ENCODE measurements at regions not wholly inside any gene's neighbourhood (a gene's known extent, or its start where the extent isn't known, plus 50 kb on each side); places are given as distances from the start of the nearest gene placed in this dataset.

GRCh38 chrX:126395909-126396308 lies 156.7 kb downstream of the DCAF12L1 start:
- CTCF ChIA-PET: no interaction called here
- BruUV-seq (replicated peaks): no TSS peak

GRCh38 chrX:126394681-126395080 lies 157.9 kb downstream of the DCAF12L1 start:
- ChIA-PET POLR2A (ENCODE audit: low non-redundant PET) (no interaction called here), CTCF (no interaction called here)
- Histone ChIP-seq H3K4me1 (ENCODE audit: insufficient read depth, low read length, poor library complexity, severe bottlenecking) (no peaks in the 10 kb centered on the region), H3K27ac (ENCODE audit: low read depth, low read length, poor library complexity, severe bottlenecking) (no peak overlapping the region), H3K9me3 (ENCODE audit: low read depth, low read length, poor library complexity, severe bottlenecking) (no peaks in the 10 kb centered on the region), H3K27me3 (replicated peaks; ENCODE audit: insufficient read depth, low read depth, low read length, poor library complexity) (no peaks in the 10 kb centered on the region), H3K4me3 (ENCODE audit: low read depth, low read length, poor library complexity, severe bottlenecking) (no peak overlapping the region), H3K36me3 (ENCODE audit: insufficient read depth, low read length, poor library complexity, severe bottlenecking) (no peaks in the 10 kb centered on the region)
- TF ChIP-seq CTCF (conservative IDR thresholded peaks at IDR 0.05; ENCODE audit: low read depth, low read length): no peak
- intact Hi-C loops (cut with micrococcal nuclease; ENCODE audit: unreplicated experiment): no loop called here
- no TSS peak for BruUV-seq (replicated peaks)
- DNase-seq (ENCODE audit: low spot score): no peak

More at GRCh38 chrX:126395909-126396308, 156.7 kb downstream of the DCAF12L1 start:
- no peak for DNase-seq (ENCODE audit: low spot score)
- H3K4me3 ChIP-seq (ENCODE audit: low read depth, low read length, poor library complexity, severe bottlenecking): no peak overlapping the region
- intact Hi-C loops (cut with micrococcal nuclease; ENCODE audit: unreplicated experiment): no loop called here
- H3K9me3 ChIP-seq (ENCODE audit: low read depth, low read length, poor library complexity, severe bottlenecking): no peaks in the 10 kb centered on the region
- POLR2A ChIA-PET (ENCODE audit: low non-redundant PET): no interaction called here
- no peak for TF ChIP-seq CTCF (conservative IDR thresholded peaks at IDR 0.05; ENCODE audit: low read depth, low read length)
- TF ChIP-seq EZH2 (IDR thresholded peaks at IDR 0.05; ENCODE audit: borderline replicate concordance, low read depth, low read length, poor library complexity, severe bottlenecking): no peak
- no peak overlapping the region for H3K27ac ChIP-seq (ENCODE audit: low read depth, low read length, poor library complexity, severe bottlenecking)
- no peaks in the 10 kb centered on the region for H3K27me3 ChIP-seq (replicated peaks; ENCODE audit: insufficient read depth, low read depth, low read length, poor library complexity)
- H3K36me3 ChIP-seq (ENCODE audit: insufficient read depth, low read length, poor library complexity, severe bottlenecking): no peaks in the 10 kb centered on the region
- no peaks in the 10 kb centered on the region for H3K4me1 ChIP-seq (ENCODE audit: insufficient read depth, low read length, poor library complexity, severe bottlenecking)

- TF ChIP-seq EZH2 (IDR thresholded peaks at IDR 0.05; ENCODE audit: borderline replicate concordance, low read depth, low read length, poor library complexity, severe bottlenecking) (no peak), CTCF (conservative IDR thresholded peaks at IDR 0.05; ENCODE audit: low read depth, low read length) (no peak)
- POLR2A ChIA-PET (ENCODE audit: low non-redundant PET): no interaction called here
- H3K9me3 ChIP-seq (ENCODE audit: low read depth, low read length, poor library complexity, severe bottlenecking): no peaks in the 10 kb centered on the region
- no peaks in the 10 kb centered on the region for H3K4me1 ChIP-seq (ENCODE audit: insufficient read depth, low read length, poor library complexity, severe bottlenecking)
- H3K36me3 ChIP-seq (ENCODE audit: insufficient read depth, low read length, poor library complexity, severe bottlenecking): no peaks in the 10 kb centered on the region
- no peaks in the 10 kb centered on the region for H3K27me3 ChIP-seq (replicated peaks; ENCODE audit: insufficient read depth, low read depth, low read length, poor library complexity)
- H3K4me3 ChIP-seq (ENCODE audit: low read depth, low read length, poor library complexity, severe bottlenecking): no peak overlapping the region
- no peak overlapping the region for H3K27ac ChIP-seq (ENCODE audit: low read depth, low read length, poor library complexity, severe bottlenecking)
- BruUV-seq (replicated peaks): no TSS peak
- intact Hi-C loops (cut with micrococcal nuclease; ENCODE audit: unreplicated experiment): no loop called here
- no peak for DNase-seq (ENCODE audit: low spot score)
- CTCF ChIA-PET: no interaction called here
Measured at GRCh38 chrX:126393284-126393683, 159.3 kb downstream of the DCAF12L1 start.

Data from A673 (cell line).